Stimulated activated CD4-positive, alpha-beta T cell treated with anti-CD3 and anti-CD28 coated beads, Interleukin-4, amount 100 ng/mL, for 1 hour (primary cell): ENCODE measurements at regions not wholly inside any gene's neighbourhood (a gene's known extent, or its start where the extent isn't known, plus 50 kb on each side); places are given as distances from the start of the nearest gene placed in this dataset.

Experiments
- DNase-seq: peaks from one replicate; pipeline ENCODE4 v3.0.0-alpha.2; 2020

DNA sequence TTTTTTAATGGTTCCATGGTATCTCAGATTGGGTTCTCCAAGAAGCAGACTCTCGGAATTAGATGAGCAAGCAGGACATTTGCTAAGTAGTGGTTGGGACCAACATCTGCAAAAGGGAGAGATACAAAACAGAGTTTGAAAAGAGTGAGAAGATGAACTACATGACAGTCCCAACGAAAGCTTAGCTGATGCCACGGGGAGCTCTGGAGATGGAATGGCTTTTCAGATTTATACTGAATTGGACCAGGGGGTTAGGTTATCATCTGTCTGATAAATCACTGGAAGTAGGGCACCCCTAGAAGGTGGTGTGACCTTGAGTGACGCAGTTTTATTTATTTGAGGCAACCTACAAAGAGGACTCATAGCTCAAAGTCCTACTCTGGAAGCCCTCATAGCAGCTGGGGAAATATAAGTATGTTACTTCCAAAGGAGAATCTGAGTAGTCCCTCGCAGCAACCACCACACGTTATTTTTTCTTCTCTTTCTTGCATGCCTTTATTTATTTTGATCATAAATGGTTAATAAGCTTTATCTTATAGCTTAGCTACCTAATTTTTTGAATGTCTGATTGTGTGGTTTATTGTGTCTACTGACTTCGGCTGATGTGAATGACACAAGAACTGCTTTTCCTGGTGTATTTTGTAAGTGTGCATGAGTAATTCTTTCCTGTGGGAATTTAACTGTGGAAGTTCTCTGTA lies 815.4 kb downstream of the SQOR start:
- DNase-seq, result no peak

GRCh38 chr15:46450810-46451182 lies 816.0 kb downstream of the SQOR start:
- no peak for DNase-seq

DNA sequence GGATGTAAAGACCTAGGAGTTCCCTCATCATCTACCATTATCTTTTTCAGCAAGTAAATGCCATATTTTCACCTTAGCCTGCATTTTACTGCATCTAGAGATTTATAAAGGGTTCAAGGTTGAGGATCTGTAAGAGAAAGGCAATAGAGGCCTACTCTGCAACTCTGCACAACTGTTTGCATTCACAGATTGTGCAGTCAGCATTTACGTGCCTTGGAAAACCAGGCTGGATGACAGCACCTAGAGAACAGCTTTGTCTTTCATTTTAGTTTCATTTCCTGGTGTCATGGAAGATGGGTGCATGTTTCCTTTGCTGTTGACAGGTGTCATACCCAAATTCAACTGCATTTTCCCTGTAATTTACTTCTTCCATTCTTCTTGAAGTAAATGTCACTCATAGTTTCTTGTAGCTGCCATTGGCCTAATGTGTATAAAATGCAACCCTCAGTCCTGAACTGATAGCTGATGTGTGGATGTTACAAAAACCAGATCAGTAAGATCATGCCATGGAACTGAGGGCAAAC lies 817.5 kb downstream of the SQOR start:
- DNase-seq, result no peak

- no peak for DNase-seq
These were observed 821.6 kb downstream of the SQOR start for GRCh38 chr15:46456456-46456855.

- no peak for DNase-seq
These were observed 825.7 kb downstream of the SQOR start for GRCh38 chr15:46460431-46461094.

DNA sequence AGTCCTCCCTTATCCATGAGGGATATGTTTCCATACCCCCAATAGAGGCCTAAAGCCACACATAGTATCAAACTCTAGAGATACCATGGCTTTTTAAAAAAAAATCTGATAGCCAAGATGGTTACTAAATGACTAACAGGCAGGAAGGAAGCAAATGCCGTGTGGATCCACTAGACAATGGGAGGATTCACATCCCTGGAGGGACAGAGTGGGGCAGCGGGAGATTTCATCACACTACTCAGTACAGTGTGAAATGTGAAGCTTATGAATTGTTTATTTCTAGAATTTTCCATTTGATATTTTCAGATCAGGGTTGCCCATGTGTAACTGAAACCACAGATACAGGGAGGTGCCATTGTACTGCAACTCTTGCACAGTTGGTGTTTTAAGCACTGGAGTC lies 826.6 kb downstream of the SQOR start:
- no peak for DNase-seq

DNA sequence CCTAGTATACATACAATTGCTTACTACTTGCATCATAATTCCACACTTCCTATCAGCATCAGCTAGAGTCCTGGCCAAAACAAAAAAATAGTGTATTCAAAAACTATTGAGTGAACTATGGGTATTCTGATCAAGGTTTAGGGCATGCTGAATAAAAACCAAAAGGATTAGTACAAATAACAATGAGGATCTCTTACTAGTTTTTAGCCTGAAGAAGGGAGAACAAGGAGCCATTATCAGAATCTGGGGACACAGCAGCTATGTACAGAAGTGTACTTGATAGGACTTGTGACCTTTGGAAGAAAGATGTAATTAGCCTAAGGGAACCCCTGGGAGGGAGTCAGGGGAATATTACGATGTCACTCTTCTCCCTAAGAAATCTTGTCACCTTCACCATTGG lies 832.2 kb downstream of the SQOR start:
- DNase-seq, result no peak

- DNase-seq, result no peak
These were observed 836.3 kb downstream of the SQOR start for GRCh38 chr15:46471096-46471495.

GRCh38 chr15:46489276-46489675 lies 854.4 kb downstream of the SQOR start:
- no peak for DNase-seq

- no peak for DNase-seq
These were observed 861.8 kb downstream of the SQOR start for GRCh38 chr15:46496491-46497115.

DNA sequence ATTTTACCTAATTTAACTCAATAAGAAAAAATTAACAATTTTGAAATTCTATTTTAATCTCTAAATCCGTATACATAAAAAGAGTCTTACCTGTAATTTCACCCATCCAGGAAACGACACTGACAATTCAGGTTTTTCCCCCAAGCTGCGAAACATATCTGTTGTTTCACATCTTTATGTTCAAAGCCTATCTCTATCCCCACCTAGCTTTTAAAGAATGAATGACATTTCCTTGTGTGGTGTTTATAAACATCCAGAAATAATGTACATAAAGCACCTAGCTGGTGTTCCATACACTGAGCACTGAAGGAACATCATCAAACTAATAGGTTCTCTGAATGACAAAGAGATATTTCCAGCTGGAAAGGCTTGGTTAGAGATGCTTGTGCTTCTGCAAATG lies 867.8 kb downstream of the SQOR start:
- DNase-seq, result no peak

DNA sequence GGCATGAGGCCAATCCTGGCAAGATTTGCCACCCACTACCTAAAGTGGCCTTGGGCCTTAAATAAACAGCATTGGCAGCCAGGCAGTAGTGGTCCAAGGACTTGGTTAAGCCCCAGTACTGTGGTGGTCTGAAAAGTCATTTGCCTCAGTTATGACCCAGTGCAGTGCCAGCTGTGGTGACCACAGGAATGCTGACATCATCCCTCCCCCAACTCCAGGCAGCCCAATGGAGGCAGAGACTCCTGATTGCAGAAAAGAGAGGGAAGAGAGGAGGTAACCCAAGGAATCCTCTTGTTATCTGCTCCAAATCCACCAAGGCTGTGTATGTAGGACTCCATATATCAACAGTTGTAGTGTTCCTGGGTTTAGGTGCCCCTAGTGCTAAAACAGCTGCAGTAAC lies 883.6 kb downstream of the SQOR start:
- DNase-seq, result no peak

- DNase-seq, result no peak
These were observed 888.9 kb downstream of the SQOR start for GRCh38 chr15:46523701-46524100.

DNA sequence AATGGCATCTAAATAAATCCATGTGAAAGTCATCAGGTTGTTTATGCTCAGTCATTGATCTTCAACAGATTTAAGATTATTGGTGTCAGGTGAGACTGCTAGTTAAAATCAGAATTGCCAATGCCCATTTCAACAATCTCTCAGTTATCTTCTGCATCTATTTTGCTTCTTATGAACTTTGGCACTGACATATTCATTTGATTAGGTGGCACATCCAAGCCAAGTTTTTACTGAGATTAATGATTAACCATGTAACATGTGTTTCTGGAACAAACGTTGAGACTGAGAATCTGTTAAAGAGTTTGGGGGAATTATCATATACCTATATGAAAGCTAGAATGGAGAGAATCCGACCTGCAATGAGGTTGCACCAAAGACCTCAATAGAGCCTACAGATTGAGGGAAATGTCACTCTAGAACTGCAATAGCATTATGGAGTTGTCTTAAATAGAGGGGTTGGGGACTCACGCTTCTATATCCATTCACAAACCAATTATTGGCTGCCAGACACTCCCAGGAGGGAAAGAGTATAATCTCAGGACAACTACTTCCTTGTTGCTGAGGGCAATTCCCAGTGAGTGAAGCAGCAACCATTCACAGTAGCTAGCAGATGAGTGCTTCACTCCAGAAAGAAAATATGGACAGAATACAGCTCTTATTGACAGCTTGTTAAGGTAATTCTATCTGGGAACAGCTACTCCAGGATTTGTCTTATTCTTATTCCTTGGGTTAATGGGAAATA lies 891.3 kb downstream of the SQOR start:
- DNase-seq, result no peak

DNA sequence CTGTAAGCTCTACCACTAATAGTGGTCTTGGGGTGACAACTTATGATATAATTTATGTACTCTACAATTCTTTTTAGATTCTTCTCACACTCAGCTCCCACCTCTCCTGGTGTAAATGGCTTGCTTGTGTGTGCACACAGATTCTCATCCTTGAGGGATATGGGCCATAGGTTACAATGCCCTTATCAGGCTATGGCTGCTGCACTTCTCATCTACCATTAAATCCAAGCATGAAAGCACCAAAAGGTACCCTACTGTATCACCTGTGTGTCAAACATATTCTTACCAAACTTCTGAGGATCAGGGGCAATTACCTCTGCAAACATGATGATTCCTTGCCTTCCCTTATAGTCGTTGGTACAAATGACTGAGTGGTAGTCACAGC lies 891.9 kb downstream of the SQOR start:
- DNase-seq, result no peak

GRCh38 chr15:46543626-46544025 lies 908.8 kb downstream of the SQOR start:
- no peak for DNase-seq

DNA sequence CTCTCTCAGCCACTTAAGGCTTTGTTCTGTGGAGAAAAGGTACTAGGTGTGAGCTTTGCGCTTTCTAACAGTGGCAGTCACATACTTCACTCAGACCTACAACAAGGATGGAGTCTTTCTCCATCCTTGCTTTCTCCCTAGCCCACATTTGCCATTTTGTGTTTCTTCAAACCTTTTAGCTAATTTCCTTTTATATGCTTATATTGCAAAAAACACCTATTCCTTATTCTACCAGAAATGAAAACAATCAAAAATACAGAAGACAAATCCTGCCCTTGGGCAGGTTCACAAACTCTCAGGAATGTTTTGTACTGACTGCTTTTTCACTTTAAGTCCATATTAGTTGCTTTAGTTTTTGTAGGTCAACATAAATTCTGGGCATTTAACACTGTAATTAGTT lies 914.2 kb downstream of the SQOR start:
- DNase-seq, result no peak

DNA sequence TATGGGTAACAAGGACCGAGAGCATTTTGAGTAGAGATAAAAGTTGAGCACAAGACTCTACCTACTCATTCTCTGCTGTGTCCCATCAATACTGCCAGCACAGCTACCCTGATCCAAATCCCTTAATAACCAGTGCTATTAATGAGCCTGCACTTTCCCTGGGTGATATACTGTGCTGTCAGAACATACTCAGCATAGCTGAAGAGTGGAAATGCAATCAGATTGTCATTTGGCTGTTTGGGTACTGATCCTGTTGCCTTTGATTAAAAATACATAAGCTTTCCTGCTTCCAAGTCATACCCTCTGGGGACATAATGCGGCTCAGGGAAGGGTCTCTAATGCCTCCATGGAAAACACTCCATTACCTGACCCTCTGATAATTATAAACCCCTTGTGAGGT lies 917.5 kb downstream of the SQOR start:
- no peak for DNase-seq

- no peak for DNase-seq
These were observed 920.7 kb downstream of the SQOR start for GRCh38 chr15:46555547-46555946.

DNA sequence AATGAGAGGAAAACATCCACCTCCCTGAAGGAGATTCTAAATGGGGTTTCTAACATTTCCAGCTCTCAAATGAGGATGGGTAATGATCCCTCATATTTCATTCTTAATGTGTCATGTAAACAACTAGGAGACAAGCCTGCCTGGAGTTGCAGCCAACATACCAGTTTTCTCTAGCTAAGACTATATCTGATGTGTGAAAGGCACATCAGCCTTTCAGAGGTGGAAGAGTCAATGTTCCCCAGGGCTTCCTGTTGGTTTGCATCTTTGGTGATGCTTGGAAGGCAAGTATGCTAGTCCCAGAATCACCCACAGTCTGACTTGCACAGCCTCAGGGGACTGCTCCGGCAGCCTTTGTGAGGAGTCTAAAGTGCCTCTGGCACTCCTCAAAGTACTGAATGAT lies 921.2 kb downstream of the SQOR start:
- DNase-seq, result no peak

GRCh38 chr15:46556559-46557379 lies 921.9 kb downstream of the SQOR start:
- DNase-seq, result no peak

DNA sequence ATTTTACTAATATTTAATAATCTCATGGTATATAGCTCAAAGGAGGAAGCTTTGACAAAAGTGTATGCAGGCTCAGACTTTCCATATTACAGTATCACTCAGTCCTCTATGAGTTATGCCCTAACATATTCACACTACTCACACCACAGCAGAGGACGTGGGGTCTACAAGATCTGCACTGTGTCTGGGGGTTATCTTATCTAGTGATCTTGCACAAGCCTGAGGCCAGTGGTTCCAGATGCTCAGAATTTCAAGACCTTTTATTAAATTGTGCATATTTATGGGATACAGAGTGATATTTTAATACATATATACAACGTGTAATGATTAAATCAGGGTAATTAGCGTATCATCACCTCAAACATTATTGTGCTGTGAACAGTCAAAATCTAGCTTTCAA lies 933.1 kb downstream of the SQOR start:
- no peak for DNase-seq

DNA sequence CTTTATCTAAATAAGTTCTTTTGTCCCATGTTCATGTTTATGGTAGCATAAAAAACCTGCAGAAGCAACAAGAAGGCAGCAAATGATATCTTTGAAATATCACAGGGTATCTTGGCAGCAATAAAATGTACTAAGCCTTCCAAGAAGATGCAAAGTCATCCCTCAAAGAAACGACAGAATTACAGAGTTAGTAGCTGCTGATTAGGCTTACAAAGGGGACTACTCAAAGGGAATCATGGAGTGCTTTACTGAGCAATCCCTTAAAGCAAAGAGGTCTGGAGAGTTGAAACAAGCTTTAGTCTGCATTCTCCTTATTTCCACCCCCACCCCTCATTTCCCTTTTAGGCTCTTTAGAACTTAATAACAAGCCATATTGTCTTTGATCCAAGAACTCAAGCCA lies 935.0 kb downstream of the SQOR start:
- DNase-seq, result no peak
